ENCODE measurements at regions not wholly inside any gene's neighbourhood (a gene's known extent, or its start where the extent isn't known, plus 50 kb on each side); places are given as distances from the start of the nearest gene placed in this dataset.
"Not testable (repeated sequence)": the region's sequence is repeated elsewhere in the genome, so short reads cannot be mapped to it uniquely, and the experiment has no call there.

DNA sequence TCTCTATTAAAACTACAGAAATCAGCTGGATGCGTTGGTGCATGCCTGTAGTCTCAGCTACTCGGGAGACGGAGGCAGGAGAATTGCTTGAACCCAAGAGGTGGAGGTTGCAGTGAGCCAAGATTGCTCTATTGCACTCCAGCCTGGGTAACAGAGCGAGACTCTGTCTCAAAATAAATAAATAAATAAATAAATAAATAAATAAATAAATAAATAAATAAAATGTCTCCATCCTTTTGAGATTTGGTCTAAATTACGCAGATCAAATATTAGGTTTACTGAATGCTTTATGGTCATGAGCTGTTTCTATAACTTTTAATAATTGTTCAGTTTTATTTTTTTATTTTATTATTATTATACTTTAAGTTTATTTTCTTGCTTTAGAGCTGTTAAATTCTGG lies 344.0 kb upstream of the POU3F4 start:
- TF ChIP-seq, protein P1, sequence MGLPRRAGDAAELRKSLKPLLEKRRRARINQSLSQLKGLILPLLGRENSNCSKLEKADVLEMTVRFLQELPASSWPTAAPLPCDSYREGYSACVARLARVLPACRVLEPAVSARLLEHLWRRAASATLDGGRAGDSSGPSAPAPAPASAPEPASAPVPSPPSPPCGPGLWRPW (IDR thresholded peaks at IDR 0.05) = not testable (repeated sequence)
- TF ChIP-seq ZC3H11A (IDR thresholded peaks at IDR 0.05) = peak; percentile 45
- not testable (repeated sequence) for TF ChIP-seq MAZ (IDR thresholded peaks at IDR 0.05; ENCODE audit: borderline replicate concordance, low read depth, low read length); HOXA7 (CRISPR knock-in tag; IDR thresholded peaks at IDR 0.05)

Measured in A549 (cell line).